Sigmoid colon (tissue), 4 donors: ENCODE measurements at regions not wholly inside any gene's neighbourhood (a gene's known extent, or its start where the extent isn't known, plus 50 kb on each side); places are given as distances from the start of the nearest gene placed in this dataset.

ENCODE experiments used
- CTCF ChIP-seq, 4 experiments: fragments of 450-650 bp in 3 of 4; fragments of 200-600 bp in 1 of 4; IDR thresholded peaks; one replicate each; pipeline ENCODE4 v1.5.1; 2016 to 2019; ENCODE audit warnings: antibody characterized with exemption in 4 of 4, mild to moderate bottlenecking in 3 of 4, moderate library complexity in 2 of 4
- POLR2A ChIP-seq, 2 donors: fragments of 450-650 bp; IDR thresholded peaks; one replicate each; pipeline ENCODE4 v1.6.1; 2016; ENCODE audit warnings: antibody characterized with exemption in 2 of 2, mild to moderate bottlenecking in 2 of 2, moderate library complexity in 2 of 2
- POLR2AphosphoS5 ChIP-seq, 4 donors: sonication (generic); formaldehyde crosslinking; IDR thresholded peaks; one replicate each; pipeline ENCODE4 v1.6.1; 2017; ENCODE audit warnings: antibody characterized with exemption in 4 of 4

DNA sequence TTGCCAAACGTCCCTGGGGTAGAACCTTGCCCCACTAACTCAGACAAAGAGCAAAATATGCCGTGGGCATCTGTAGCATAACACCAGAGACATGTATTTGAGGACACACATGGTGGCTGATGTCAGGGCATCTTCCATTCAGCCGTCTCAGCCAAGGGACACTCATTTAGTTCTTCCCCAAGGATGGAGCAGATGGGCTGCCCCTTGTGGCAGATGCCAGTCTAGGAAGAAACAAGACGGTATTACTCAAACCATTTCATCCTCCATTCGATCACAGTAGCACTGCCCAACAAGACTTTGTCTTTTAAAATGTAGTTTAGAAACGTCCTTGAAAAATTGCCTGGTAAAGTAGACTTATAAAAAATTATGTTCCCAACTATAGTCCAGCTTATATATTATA, 937.6 kb upstream of the EEF2KMT start:
- TF ChIP-seq POLR2A (IDR thresholded peaks at IDR 0.05): no peak
- TF ChIP-seq CTCF (IDR thresholded peaks at IDR 0.05): no peak
- TF ChIP-seq POLR2AphosphoS5 (IDR thresholded peaks at IDR 0.05): no peak
